Common myeloid progenitor, CD34-positive (primary cell): ENCODE measurements at regions not wholly inside any gene's neighbourhood (a gene's known extent, or its start where the extent isn't known, plus 50 kb on each side); places are given as distances from the start of the nearest gene placed in this dataset.

ENCODE experiments used
- CTCF ChIA-PET: fragments of 350-600 bp; sonication (Branson Sonifier 250); formaldehyde crosslinking; loops from one replicate; lab custom pipeline; 2021; ENCODE audit warnings: antibody characterized with exemption; lab: Charles Lee
- POLR2A ChIA-PET: fragments of 350-600 bp; sonication (Branson Sonifier 250); formaldehyde crosslinking; loops from one replicate; lab custom pipeline; 2021; ENCODE audit warnings: antibody characterized with exemption; lab: Charles Lee
- DNase-seq, 3 donors: peaks; one replicate each; pipeline versions ENCODE4 v3.0.0 to v3.0.0-alpha.2; 2013
- H3K27ac ChIP-seq, 2 experiments: 1 replicate in 1 of 2; 2 replicates in 1 of 2; pipeline ENCODE4 v1.7.0; 2013; ENCODE audit warnings: inconsistent platforms in 2 of 2, low read length in 2 of 2, mild to moderate bottlenecking in 2 of 2, low read depth in 1 of 2, moderate library complexity in 1 of 2; ENCODE audit not compliant: severe bottlenecking in 2 of 2, insufficient read depth in 1 of 2, poor library complexity in 1 of 2
- H3K27me3 ChIP-seq, 5 experiments: replicated peaks in 2 of 5; 1 replicate in 3 of 5; 2 replicates in 2 of 5; pipeline versions ENCODE4 v1.6.1 to v1.7.0; 2013; ENCODE audit warnings: low read length in 4 of 5, mild to moderate bottlenecking in 2 of 5, moderate library complexity in 2 of 5, inconsistent platforms in 1 of 5; ENCODE audit not compliant: insufficient read depth in 5 of 5, control insufficient read depth in 4 of 5
- H3K36me3 ChIP-seq, 4 experiments: 1 replicate in 2 of 4; 2 replicates in 2 of 4; pipeline versions ENCODE4 v1.6.1 to v1.7.0; 2013; ENCODE audit warnings: low read length in 3 of 4, control low read depth in 1 of 4, mild to moderate bottlenecking in 1 of 4; ENCODE audit not compliant: control insufficient read depth in 4 of 4, insufficient read depth in 4 of 4
- H3K4me1 ChIP-seq, 4 experiments: 1 replicate in 3 of 4; 2 replicates in 1 of 4; pipeline versions ENCODE4 v1.6.1 to v1.7.1; 2013; ENCODE audit warnings: low read length in 3 of 4, mild to moderate bottlenecking in 3 of 4, control low read depth in 1 of 4, inconsistent platforms in 1 of 4, moderate library complexity in 1 of 4; ENCODE audit not compliant: control insufficient read depth in 4 of 4, insufficient read depth in 4 of 4; ENCODE audit errors: control extremely low read depth in 1 of 4
- H3K4me3 ChIP-seq, 7 experiments: 1 replicate in 4 of 7; 2 replicates in 3 of 7; pipeline versions ENCODE4 v1.5.1 to v1.7.0; 2013; ENCODE audit warnings: mild to moderate bottlenecking in 7 of 7, low read length in 6 of 7, moderate library complexity in 6 of 7, inconsistent platforms in 2 of 7, low read depth in 2 of 7, control low read depth in 1 of 7; ENCODE audit not compliant: insufficient read depth in 4 of 7, control insufficient read depth in 1 of 7; ENCODE audit errors: extremely low read depth in 1 of 7
- H3K9me3 ChIP-seq, 5 experiments: 1 replicate in 4 of 5; 2 replicates in 1 of 5; pipeline versions ENCODE4 v1.6.1 to v1.7.1; 2013; ENCODE audit warnings: low read length in 4 of 5, mild to moderate bottlenecking in 2 of 5, inconsistent platforms in 1 of 5, low read depth in 1 of 5, moderate library complexity in 1 of 5; ENCODE audit not compliant: control insufficient read depth in 4 of 5, insufficient read depth in 2 of 5; ENCODE audit errors: control extremely low read depth in 1 of 5
- WGBS: methylation state at CpG from one replicate; pipeline ENCODE4 v1.1.5; 2013; ENCODE audit not compliant: insufficient coverage; 5-methylcytosine and 5-hydroxymethylcytosine counted together

DNA sequence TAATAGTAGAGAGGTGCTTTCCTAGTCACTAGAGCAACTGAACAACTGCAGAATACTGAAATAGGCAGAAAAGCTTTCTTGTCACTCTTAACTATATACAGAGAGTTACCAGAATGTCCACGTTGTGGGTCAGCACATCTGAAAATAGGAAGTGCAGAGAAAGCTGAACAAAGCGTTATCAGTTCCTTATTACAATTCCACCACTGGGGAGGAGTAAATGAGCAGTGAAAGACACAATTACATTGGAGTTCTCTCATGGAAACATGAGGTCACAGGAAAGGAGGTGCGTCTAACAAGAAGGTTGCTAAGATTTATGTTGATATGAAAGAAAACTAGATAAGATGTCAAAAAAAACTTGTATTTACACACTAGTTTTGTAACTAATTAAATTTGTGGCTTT, 461.9 kb upstream of the COX7C start:
- Histone ChIP-seq H3K27ac (no peak overlapping the region), H3K27me3 (no peaks in the 10 kb centered on the region), H3K4me1 (no peaks in the 10 kb centered on the region), H3K9me3 (no peaks in the 10 kb centered on the region), H3K4me3 (no peak overlapping the region), H3K36me3 (no peaks in the 10 kb centered on the region)
- POLR2A ChIA-PET = no interaction called here
- 43% methylated on average over 1 of the region's 3 CpGs for WGBS
- CTCF ChIA-PET = no interaction called here
- DNase-seq = no peak

DNA sequence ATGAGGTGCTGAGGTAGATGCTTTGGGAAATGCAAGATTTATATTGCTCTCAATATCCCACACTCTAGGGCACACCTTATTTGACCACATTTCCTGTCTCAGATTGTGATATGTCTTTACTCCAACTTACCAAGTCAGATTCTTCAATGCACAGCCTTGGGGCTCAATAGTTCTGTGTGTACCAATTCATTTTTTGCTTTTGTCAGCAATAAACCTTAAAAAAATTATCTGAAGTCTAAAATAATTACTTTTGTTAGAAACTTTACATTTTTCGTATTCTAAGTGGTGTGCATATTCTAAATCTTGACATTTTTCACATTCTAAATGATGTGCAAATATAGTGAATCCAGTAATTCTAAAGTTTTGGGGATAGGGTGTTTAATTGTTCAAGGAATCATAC, 447.5 kb upstream of the COX7C start:
- Histone ChIP-seq H3K27me3 (no peaks in the 10 kb centered on the region), H3K4me3 (no peak overlapping the region), H3K27ac (no peak overlapping the region), H3K36me3 (no peaks in the 10 kb centered on the region), H3K9me3 (peaks cover 0 to 2% (median 0%) of the 10 kb centered on the region in 5 experiments), H3K4me1 (no peaks in the 10 kb centered on the region)
- POLR2A ChIA-PET = no interaction called here
- DNase-seq = no peak
- WGBS = no CpG with 5 or more reads among the region's 1 CpG
- CTCF ChIA-PET = no interaction called here

DNA sequence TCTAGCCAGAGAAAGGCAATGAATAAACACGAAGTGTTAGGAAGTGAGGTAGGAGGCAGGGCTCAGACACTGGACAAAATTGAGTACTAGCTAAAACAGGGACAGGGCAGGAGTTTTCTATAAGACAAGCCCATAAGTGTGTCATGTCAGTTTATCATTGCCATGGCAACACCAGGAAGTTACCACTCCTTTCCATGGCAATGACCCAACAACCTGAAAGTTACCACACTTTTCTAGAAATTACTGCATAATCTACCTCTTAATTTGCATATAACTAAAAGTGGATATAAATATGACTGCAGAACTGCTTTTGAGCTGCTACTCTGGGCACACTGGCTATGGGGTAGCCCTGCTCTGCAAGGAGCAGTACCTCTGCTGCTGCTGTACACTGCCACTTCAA, 442.5 kb upstream of the COX7C start:
- peak in 1 of 3 donors; percentile 6 for DNase-seq
- Histone ChIP-seq H3K4me3 (no peak overlapping the region), H3K27ac (no peak overlapping the region), H3K9me3 (no peaks in the 10 kb centered on the region), H3K4me1 (no peaks in the 10 kb centered on the region), H3K27me3 (no peaks in the 10 kb centered on the region), H3K36me3 (no peaks in the 10 kb centered on the region)
- POLR2A ChIA-PET = no interaction called here
- CTCF ChIA-PET = no interaction called here
- WGBS = 100% methylated on average over 1 of the region's 1 CpG

DNA sequence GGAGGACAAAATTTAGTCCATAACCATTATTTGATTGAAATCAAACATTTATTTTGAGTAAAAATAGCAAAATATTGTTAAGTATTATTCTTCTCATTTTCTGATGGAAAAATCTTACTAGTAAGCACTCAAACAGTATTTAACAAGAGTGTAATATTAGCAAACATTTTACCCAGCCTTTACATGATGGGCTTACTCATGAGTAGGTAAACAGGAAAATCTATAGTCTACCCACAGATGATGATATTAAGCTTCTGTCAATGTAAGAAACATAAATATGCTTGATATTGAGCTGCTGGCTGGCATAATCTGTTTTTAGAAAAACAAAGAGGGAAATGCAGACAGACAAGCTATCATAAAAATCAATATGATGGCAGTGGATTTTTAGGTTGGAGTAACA, 418.5 kb upstream of the COX7C start:
- no peak for DNase-seq
- Histone ChIP-seq H3K27me3 (no peaks in the 10 kb centered on the region), H3K4me1 (peaks cover 0 to 3% (median 0%) of the 10 kb centered on the region in 4 experiments), H3K9me3 (no peaks in the 10 kb centered on the region), H3K36me3 (no peaks in the 10 kb centered on the region), H3K27ac (no peak overlapping the region), H3K4me3 (no peak overlapping the region)
- CTCF ChIA-PET = no interaction called here
- POLR2A ChIA-PET = no interaction called here

DNA sequence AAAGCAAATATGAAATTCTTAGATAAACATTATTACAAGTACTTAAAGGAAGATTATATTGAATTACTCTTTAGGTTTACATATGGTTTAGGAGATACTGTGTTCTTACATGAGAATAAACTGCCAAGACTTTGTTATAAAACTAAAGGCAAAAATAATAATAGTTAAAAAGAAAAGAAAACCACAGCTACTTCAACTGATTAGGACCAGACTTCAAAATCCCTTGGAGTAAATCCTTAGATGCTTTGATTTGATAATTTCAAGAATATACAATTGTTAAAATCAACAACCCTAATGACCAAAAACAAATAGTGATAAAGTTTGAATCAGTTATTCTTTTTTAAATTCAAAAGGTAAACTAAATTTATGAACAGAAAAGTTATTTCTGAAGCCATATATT, 389.6 kb upstream of the COX7C start:
- H3K27ac ChIP-seq = no peak overlapping the region
- no peak for DNase-seq
- CTCF ChIA-PET = no interaction called here
- H3K9me3 ChIP-seq = peaks cover 0 to 2% (median 0%) of the 10 kb centered on the region in 5 experiments
- H3K4me1 ChIP-seq = no peaks in the 10 kb centered on the region
- no peaks in the 10 kb centered on the region for H3K27me3 ChIP-seq
- H3K4me3 ChIP-seq = no peak overlapping the region
- POLR2A ChIA-PET = no interaction called here
- H3K36me3 ChIP-seq = no peaks in the 10 kb centered on the region

DNA sequence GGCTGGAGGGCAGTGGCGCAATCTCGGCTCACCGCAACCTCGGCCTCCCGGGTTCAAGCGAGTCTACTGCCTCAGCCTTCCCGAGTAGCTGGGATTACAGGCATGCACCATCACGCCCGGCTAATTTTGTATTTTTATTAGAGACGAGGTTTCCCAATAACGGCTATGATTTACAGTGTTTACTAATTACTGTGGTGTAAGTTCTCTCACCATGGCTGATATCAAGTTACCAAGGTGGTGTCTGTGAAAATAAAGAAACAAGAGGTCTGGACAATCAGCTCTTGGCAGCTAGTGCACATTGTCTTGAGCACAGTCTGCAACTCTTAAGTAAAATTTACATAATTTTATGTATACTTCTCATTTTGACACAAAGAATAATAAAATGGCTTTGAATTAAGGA, 385.5 kb upstream of the COX7C start:
- Histone ChIP-seq H3K9me3 (no peaks in the 10 kb centered on the region), H3K4me3 (no peak overlapping the region), H3K27ac (no peak overlapping the region), H3K27me3 (no peaks in the 10 kb centered on the region), H3K36me3 (no peaks in the 10 kb centered on the region), H3K4me1 (no peaks in the 10 kb centered on the region)
- CTCF ChIA-PET = no interaction called here
- DNase-seq = no peak
- 94% methylated on average over 9 of the region's 11 CpGs for WGBS
- POLR2A ChIA-PET = no interaction called here

DNA sequence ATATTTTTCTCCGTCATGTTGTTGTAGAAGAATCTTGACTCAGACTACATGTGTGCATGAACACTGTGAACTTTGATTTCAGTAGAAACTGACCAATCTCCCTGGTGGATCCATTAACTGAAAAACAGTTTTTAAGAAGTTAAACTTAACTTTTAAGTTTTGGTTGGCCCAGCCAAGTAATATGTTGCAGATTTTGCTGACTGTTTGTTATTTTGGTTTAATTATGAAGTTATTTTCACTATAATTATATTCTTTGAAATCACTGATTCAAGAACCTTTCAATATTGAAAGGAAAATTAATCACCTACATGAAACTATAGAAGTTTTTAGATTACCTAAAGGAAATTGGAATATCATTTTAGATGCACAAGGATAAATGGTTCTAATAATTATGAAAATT, 373.6 kb upstream of the COX7C start:
- no peak overlapping the region for H3K27ac ChIP-seq
- ChIA-PET CTCF (no interaction called here), POLR2A (no interaction called here)
- no peaks in the 10 kb centered on the region for H3K9me3 ChIP-seq
- no peaks in the 10 kb centered on the region for H3K4me1 ChIP-seq
- H3K4me3 ChIP-seq = no peak overlapping the region
- no peak for DNase-seq
- no peaks in the 10 kb centered on the region for H3K27me3 ChIP-seq
- no peaks in the 10 kb centered on the region for H3K36me3 ChIP-seq
- no CpG with 5 or more reads among the region's 1 CpG for WGBS

DNA sequence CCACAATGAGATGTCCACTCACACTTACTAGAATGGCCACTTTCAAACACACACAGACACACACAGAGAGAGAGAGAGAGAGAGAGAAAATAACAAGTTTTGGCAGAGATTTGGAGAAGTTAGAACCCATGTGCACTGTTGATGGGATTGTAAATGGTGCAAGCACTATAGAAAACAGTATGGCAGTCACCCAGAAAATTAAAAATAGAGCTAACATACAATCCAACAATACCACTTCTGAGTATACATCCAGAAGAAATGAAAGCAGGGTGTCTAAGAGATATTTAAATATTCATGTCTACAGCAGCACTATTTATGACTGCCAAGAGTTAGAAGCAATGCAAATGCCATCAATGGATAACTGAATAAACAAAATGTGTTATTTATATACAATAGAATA, 359.9 kb upstream of the COX7C start:
- Histone ChIP-seq H3K4me1 (no peaks in the 10 kb centered on the region), H3K27me3 (no peaks in the 10 kb centered on the region), H3K36me3 (no peaks in the 10 kb centered on the region), H3K9me3 (no peaks in the 10 kb centered on the region), H3K4me3 (no peak overlapping the region), H3K27ac (no peak overlapping the region)
- DNase-seq = no peak
- POLR2A ChIA-PET = no interaction called here
- CTCF ChIA-PET = no interaction called here
